WTC11 (cell line): ENCODE measurements at regions not wholly inside any gene's neighbourhood (a gene's known extent, or its start where the extent isn't known, plus 50 kb on each side); places are given as distances from the start of the nearest gene placed in this dataset.

Source experiments
- CBFB ChIP-seq: sonication (generic); formaldehyde crosslinking; IDR thresholded peaks from 2 replicates; pipeline ENCODE4 v1.8.1; 2022; ENCODE audit warnings: mild to moderate bottlenecking, low read depth, missing genetic modification reagents
- ELF4 ChIP-seq: sonication (generic); formaldehyde crosslinking; IDR thresholded peaks from 2 replicates; pipeline ENCODE4 v1.8.1; 2022; ENCODE audit warnings: low read depth, mild to moderate bottlenecking, moderate library complexity, missing genetic modification reagents
- ESRRA ChIP-seq: sonication (generic); formaldehyde crosslinking; IDR thresholded peaks from 2 replicates; pipeline ENCODE4 v1.8.1; 2022; ENCODE audit warnings: mild to moderate bottlenecking, missing genetic modification reagents, borderline replicate concordance
- ETV6 ChIP-seq: sonication (generic); formaldehyde crosslinking; IDR thresholded peaks from 2 replicates; pipeline ENCODE4 v1.8.1; 2022; ENCODE audit warnings: mild to moderate bottlenecking, missing genetic modification reagents
- KAT7 ChIP-seq: sonication (generic); formaldehyde crosslinking; IDR thresholded peaks from 2 replicates; pipeline ENCODE4 v1.8.1; 2023; ENCODE audit warnings: missing genetic modification reagents, mild to moderate bottlenecking, borderline replicate concordance
- MXD4 ChIP-seq: fragments of 250-450 bp; sonication (Bioruptor Pico); IDR thresholded peaks from 2 replicates; pipeline ENCODE4 v1.8.0; 2021; ENCODE audit warnings: mild to moderate bottlenecking, moderate library complexity, borderline replicate concordance
- NFE2L1 ChIP-seq: sonication (generic); formaldehyde crosslinking; IDR thresholded peaks from 2 replicates; pipeline ENCODE4 v1.8.1; 2023; ENCODE audit warnings: missing genetic modification reagents
- SMAD3 ChIP-seq: sonication (generic); formaldehyde crosslinking; IDR thresholded peaks from 2 replicates; pipeline ENCODE4 v1.8.0; 2022; ENCODE audit warnings: missing genetic modification reagents, mild to moderate bottlenecking, borderline replicate concordance
- TF ChIP-seq, protein P1 (sequence below): fragments of 200-600 bp; IDR thresholded peaks from 2 replicates; pipeline ENCODE4 v1.8.0; 2022; ENCODE audit warnings: antibody characterized with exemption
- TF ChIP-seq, protein P2 (sequence below): sonication (generic); formaldehyde crosslinking; IDR thresholded peaks from 2 replicates; pipeline ENCODE4 v1.8.0; 2022; ENCODE audit warnings: mild to moderate bottlenecking, missing genetic modification reagents
- TF ChIP-seq, protein P3 (sequence below): sonication (generic); formaldehyde crosslinking; IDR thresholded peaks from 2 replicates; pipeline ENCODE4 v1.8.1; 2023; ENCODE audit warnings: mild to moderate bottlenecking, missing genetic modification reagents, moderate library complexity
- TF ChIP-seq, protein P4 (sequence below): sonication (generic); formaldehyde crosslinking; IDR thresholded peaks from 2 replicates; pipeline ENCODE4 v1.8.0; 2022; ENCODE audit warnings: mild to moderate bottlenecking, missing genetic modification reagents

DNA sequence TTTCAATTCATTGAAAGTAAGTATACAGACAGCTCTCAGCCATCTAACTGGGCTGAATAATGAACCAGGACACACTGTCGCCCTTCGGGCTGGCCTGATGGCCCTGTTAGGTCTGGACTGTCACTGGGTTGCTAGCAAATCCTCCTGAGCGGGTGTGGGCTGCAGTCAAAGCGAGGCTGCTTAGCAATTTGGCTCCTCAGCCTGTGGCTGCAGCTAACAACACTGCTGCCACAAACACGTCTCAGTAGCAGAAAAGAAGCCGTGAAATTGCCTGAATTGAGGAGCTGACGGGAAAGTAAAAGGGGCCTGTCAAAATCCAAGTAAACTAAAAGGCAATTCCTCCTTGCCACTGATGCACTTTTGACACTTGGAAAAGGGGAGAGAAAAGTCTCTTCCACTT is 72.8 kb downstream of the SMIM20 start:
- TF ChIP-seq, protein P1, sequence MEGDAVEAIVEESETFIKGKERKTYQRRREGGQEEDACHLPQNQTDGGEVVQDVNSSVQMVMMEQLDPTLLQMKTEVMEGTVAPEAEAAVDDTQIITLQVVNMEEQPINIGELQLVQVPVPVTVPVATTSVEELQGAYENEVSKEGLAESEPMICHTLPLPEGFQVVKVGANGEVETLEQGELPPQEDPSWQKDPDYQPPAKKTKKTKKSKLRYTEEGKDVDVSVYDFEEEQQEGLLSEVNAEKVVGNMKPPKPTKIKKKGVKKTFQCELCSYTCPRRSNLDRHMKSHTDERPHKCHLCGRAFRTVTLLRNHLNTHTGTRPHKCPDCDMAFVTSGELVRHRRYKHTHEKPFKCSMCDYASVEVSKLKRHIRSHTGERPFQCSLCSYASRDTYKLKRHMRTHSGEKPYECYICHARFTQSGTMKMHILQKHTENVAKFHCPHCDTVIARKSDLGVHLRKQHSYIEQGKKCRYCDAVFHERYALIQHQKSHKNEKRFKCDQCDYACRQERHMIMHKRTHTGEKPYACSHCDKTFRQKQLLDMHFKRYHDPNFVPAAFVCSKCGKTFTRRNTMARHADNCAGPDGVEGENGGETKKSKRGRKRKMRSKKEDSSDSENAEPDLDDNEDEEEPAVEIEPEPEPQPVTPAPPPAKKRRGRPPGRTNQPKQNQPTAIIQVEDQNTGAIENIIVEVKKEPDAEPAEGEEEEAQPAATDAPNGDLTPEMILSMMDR = no peak
- no peak for TF ChIP-seq CBFB (CRISPR knock-in tag)
- TF ChIP-seq ELF4 (CRISPR knock-in tag) = no peak
- no peak for TF ChIP-seq ETV6
- TF ChIP-seq, protein P2, sequence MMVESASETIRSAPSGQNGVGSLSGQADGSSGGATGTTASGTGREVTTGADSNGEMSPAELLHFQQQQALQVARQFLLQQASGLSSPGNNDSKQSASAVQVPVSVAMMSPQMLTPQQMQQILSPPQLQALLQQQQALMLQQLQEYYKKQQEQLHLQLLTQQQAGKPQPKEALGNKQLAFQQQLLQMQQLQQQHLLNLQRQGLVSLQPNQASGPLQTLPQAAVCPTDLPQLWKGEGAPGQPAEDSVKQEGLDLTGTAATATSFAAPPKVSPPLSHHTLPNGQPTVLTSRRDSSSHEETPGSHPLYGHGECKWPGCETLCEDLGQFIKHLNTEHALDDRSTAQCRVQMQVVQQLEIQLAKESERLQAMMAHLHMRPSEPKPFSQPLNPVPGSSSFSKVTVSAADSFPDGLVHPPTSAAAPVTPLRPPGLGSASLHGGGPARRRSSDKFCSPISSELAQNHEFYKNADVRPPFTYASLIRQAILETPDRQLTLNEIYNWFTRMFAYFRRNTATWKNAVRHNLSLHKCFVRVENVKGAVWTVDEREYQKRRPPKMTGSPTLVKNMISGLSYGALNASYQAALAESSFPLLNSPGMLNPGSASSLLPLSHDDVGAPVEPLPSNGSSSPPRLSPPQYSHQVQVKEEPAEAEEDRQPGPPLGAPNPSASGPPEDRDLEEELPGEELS (CRISPR knock-in tag) = no peak
- TF ChIP-seq, protein P3, sequence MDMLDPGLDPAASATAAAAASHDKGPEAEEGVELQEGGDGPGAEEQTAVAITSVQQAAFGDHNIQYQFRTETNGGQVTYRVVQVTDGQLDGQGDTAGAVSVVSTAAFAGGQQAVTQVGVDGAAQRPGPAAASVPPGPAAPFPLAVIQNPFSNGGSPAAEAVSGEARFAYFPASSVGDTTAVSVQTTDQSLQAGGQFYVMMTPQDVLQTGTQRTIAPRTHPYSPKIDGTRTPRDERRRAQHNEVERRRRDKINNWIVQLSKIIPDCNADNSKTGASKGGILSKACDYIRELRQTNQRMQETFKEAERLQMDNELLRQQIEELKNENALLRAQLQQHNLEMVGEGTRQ (CRISPR knock-in tag) = no peak
- TF ChIP-seq, protein P4, sequence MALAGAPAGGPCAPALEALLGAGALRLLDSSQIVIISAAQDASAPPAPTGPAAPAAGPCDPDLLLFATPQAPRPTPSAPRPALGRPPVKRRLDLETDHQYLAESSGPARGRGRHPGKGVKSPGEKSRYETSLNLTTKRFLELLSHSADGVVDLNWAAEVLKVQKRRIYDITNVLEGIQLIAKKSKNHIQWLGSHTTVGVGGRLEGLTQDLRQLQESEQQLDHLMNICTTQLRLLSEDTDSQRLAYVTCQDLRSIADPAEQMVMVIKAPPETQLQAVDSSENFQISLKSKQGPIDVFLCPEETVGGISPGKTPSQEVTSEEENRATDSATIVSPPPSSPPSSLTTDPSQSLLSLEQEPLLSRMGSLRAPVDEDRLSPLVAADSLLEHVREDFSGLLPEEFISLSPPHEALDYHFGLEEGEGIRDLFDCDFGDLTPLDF = no peak
- no peak for TF ChIP-seq NFE2L1 (CRISPR knock-in tag)
- no peak for TF ChIP-seq SMAD3 (CRISPR knock-in tag)
- TF ChIP-seq MXD4 (CRISPR knock-in tag) = no peak
- TF ChIP-seq KAT7 = no peak
- no peak for TF ChIP-seq ESRRA
